ENCODE measurements at regions not wholly inside any gene's neighbourhood (a gene's known extent, or its start where the extent isn't known, plus 50 kb on each side); places are given as distances from the start of the nearest gene placed in this dataset.
"Not testable (repeated sequence)": the region's sequence is repeated elsewhere in the genome, so short reads cannot be mapped to it uniquely, and the experiment has no call there.

DNA sequence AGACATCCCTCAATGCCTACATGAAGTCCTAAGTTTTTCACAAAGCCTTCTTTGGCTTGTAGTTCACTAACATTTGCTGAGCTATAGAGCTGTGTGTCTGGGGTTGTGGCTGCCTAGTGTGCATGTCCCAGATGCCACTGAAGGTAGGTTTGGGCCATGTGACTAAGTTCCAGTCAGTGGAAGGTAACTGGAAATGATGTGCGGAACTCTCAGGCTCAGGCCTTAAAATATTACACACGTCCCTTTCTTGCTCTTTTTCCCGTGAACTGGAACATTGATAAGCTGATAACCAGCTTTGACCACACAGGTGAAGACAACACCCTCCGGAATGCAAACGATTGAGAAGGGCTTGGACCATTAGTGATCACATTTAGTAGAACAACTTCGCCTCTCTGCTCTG lies 358.1 kb downstream of the GATA3 start:
- Histone ChIP-seq H3K9me3 (ENCODE audit: control insufficient read depth, low read length) (no peaks in the 10 kb centered on the region), H3K4me1 (ENCODE audit: control insufficient read depth, insufficient read depth, low read length) (no peaks in the 10 kb centered on the region), H3K27ac (ENCODE audit: low read length) (no peak overlapping the region), H3K27me3 (ENCODE audit: control insufficient read depth, insufficient read depth) (no peaks in the 10 kb centered on the region), H3K4me3 (ENCODE audit: low read length) (no peak overlapping the region)
- ATAC-seq (no peak), DNase-seq (no peak)
- 78% methylated on average over 6 of the region's 6 CpGs for WGBS
- intact Hi-C loops (cut with DNase I): no loop called here

DNA sequence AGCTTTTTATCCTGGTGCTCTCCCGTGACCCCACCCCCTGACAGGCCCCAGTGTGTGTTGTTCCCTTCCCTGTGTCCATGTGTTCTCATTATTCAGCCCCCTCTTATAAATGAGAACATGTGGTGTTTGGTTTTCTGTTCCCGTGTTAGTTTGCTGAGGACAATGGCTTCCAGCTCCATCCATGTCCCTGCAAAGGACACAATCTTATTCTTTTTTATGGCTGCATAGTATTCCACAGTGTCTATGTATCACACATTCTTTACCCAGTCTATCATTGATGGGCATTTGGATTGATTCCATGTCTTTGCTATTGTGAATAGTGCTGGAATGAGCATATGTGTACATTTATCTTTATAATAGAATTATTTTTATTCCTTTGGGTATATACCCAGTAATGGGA lies 360.5 kb downstream of the GATA3 start:
- ATAC-seq; intact Hi-C loops (cut with DNase I); H3K4me1 ChIP-seq (ENCODE audit: control insufficient read depth, insufficient read depth, low read length): not testable (repeated sequence)

DNA sequence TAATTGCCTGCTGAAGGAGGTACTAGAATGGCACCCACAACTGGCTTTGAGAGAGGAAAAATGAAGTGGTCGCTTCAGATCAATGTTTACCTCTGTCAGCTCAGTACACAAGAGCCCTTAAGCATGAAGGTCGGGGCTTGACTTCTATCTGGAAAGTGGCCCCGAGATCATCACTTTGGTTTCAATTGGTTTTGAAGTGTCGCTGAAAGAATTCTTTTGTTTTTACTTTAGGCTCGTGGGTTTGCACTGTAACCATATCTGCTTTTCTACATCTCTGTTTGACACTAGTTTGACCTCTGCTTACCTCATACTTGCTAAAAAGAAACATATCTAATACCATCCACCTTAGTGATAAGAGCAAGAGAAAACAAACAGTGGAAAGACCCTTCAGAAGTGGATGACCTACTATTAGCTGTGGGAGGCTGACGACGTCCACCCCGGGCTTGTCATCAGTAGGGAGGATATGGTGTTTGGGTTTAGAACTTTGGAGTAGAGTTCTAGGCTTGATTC lies 361.8 kb downstream of the GATA3 start:
- H3K27ac ChIP-seq (ENCODE audit: low read length): no peak overlapping the region
- no peaks in the 10 kb centered on the region for H3K4me1 ChIP-seq (ENCODE audit: control insufficient read depth, insufficient read depth, low read length)
- intact Hi-C loops (cut with DNase I): no loop called here
- ATAC-seq (no peak), DNase-seq (no peak)
- H3K27me3 ChIP-seq (ENCODE audit: control insufficient read depth, insufficient read depth): no peaks in the 10 kb centered on the region
- 44% methylated on average over 8 of the region's 8 CpGs for WGBS
- no peak overlapping the region for H3K4me3 ChIP-seq (ENCODE audit: low read length)
- no peaks in the 10 kb centered on the region for H3K9me3 ChIP-seq (ENCODE audit: control insufficient read depth, low read length)

More for the DNA sequence above, 360.5 kb downstream of the GATA3 start:
- WGBS: 85% methylated on average over 2 of the region's 2 CpGs
- H3K27ac ChIP-seq (ENCODE audit: low read length); H3K4me3 ChIP-seq (ENCODE audit: low read length); DNase-seq; H3K27me3 ChIP-seq (ENCODE audit: control insufficient read depth, insufficient read depth); H3K9me3 ChIP-seq (ENCODE audit: control insufficient read depth, low read length): not testable (repeated sequence)

DNA sequence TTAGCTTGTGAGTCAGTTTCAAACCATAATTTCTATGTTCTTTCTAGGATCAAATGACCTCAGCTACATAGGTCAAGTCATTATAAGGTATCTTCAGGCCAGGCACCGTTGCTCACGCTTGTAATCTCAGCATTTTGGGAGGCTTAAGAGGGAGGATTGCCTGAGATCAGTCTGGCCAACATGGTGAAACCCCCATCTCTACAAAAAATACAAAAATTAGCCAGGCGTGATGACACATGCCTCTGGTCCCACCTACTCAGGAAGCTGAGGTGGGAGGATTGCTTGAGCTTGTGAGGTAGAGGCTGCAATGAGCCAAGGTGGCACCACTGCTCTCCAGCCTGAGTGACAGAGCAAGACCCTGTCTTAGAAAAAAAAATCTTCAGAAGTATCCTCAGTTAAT lies 362.3 kb downstream of the GATA3 start:
- DNase-seq: no peak
- ATAC-seq: no peak
- Histone ChIP-seq H3K27ac (ENCODE audit: low read length) (no peak overlapping the region), H3K4me1 (ENCODE audit: control insufficient read depth, insufficient read depth, low read length) (no peaks in the 10 kb centered on the region), H3K4me3 (ENCODE audit: low read length) (no peak overlapping the region), H3K27me3 (ENCODE audit: control insufficient read depth, insufficient read depth) (no peaks in the 10 kb centered on the region), H3K9me3 (ENCODE audit: control insufficient read depth, low read length) (no peaks in the 10 kb centered on the region)
- WGBS: 78% methylated on average over 3 of the region's 3 CpGs
- intact Hi-C loops (cut with DNase I): no loop called here

DNA sequence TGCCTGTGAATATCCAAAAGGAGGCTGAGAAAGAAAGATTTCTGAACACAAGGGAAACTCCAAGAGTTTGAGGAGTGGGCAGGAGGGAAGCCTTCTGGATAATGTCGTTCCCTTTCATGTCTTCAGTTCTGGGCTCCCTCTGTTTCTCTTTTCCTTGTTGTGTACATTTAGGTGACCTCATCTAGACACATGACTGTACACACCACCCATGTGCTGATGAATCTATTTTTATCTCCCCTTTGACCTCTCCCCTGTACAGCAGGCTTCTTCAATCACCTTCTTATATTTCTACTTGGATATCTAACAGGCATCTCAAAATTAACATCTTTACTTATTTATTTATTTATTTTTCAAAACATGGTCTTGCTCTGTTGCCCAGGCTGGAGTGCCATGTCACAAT lies 363.1 kb downstream of the GATA3 start:
- intact Hi-C loops (cut with DNase I): no loop called here
- no peaks in the 10 kb centered on the region for H3K27me3 ChIP-seq (ENCODE audit: control insufficient read depth, insufficient read depth)
- H3K9me3 ChIP-seq (ENCODE audit: control insufficient read depth, low read length): no peaks in the 10 kb centered on the region
- H3K4me1 ChIP-seq (ENCODE audit: control insufficient read depth, insufficient read depth, low read length): no peaks in the 10 kb centered on the region
- DNase-seq: no peak
- no peak overlapping the region for H3K4me3 ChIP-seq (ENCODE audit: low read length)
- 61% methylated on average over 1 of the region's 1 CpG for WGBS
- H3K27ac ChIP-seq (ENCODE audit: low read length): no peak overlapping the region
- no peak for ATAC-seq

DNA sequence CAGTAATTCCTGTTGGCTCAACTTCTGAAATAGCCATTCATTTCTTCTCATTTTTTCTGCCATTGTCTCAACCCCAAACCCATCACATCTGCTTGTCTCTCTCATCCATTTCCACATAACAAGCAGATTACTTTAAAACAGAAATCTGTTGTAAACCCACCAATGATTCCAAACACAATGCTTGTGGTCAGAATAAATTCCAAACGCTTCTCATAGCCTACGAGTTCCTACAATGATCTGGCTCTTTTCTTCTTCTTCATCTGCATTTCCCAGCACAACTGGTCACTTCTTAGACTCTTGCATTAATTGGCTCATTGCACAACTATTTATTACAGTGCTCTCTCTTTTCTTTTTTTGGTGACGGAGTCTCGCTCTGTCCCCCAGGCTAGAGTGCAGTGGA lies 364.1 kb downstream of the GATA3 start:
- H3K4me1 ChIP-seq (ENCODE audit: control insufficient read depth, insufficient read depth, low read length): no peaks in the 10 kb centered on the region
- intact Hi-C loops (cut with DNase I): no loop called here
- ATAC-seq: no peak
- H3K27me3 ChIP-seq (ENCODE audit: control insufficient read depth, insufficient read depth): no peaks in the 10 kb centered on the region
- no peaks in the 10 kb centered on the region for H3K9me3 ChIP-seq (ENCODE audit: control insufficient read depth, low read length)
- 90% methylated on average over 4 of the region's 4 CpGs for whole genome bisulfite sequencing
- no peak overlapping the region for H3K4me3 ChIP-seq (ENCODE audit: low read length)
- DNase-seq: no peak
- no peak overlapping the region for H3K27ac ChIP-seq (ENCODE audit: low read length)

DNA sequence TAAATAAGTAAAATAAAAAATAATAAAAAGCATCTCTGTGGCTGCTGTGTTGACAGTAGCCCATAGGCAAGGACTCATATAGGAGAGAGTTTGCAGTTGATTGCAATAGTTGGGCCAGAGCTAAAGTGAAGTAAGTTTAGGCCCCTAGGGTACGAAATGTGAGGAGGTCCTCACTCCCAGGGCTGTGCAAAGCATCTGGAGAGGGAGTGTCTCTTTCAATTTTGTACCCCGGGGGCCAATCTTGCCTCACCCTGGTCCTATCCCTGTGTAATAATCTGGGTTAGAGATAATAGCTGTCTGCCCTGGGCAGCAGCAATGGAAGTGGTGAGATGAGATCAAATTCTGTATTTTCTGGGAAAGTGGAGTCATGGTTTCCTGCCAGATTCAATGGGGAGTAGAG lies 365.7 kb downstream of the GATA3 start:
- Histone ChIP-seq H3K9me3 (ENCODE audit: control insufficient read depth, low read length) (no peaks in the 10 kb centered on the region), H3K27me3 (ENCODE audit: control insufficient read depth, insufficient read depth) (no peaks in the 10 kb centered on the region), H3K27ac (ENCODE audit: low read length) (no peak overlapping the region), H3K4me3 (ENCODE audit: low read length) (no peak overlapping the region), H3K4me1 (ENCODE audit: control insufficient read depth, insufficient read depth, low read length) (no peaks in the 10 kb centered on the region)
- 67% methylated on average over 2 of the region's 2 CpGs for WGBS
- ATAC-seq (no peak), DNase-seq (no peak)
- intact Hi-C loops (cut with DNase I): no loop called here

DNA sequence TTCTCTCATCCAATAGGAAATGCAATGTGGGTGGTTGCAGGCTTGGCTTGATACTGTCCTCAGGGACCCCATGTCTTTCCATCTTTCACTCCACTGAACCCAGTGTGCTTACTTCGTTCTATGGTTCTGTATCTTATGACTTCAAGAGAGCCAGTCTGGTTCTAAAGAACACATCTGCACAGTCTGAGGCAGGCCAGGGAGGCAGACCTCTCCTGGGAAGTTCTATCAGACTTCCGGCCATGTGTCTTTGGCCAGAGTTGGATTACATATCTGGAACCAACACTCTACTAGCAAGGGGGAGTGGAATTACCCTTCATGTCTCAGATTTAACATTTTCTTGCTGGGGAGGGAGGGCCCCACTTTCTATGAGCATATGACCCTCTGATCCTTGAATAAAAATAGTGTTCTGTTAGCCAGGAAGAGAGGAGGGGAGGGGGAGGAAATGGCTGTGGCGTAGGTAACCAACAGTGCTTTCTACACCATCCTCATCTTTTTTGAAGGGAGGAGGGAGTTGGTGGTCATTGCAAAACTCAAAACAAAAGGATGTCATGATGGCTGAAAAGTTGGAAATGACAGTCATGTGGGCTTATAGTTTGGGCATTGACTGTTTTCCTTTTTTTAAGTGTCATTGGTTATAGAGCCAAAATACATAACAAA lies 370.2 kb downstream of the GATA3 start:
- intact Hi-C loops (cut with DNase I): no loop called here
- Histone ChIP-seq H3K4me3 (ENCODE audit: low read length) (no peak overlapping the region), H3K27me3 (ENCODE audit: control insufficient read depth, insufficient read depth) (no peaks in the 10 kb centered on the region), H3K9me3 (ENCODE audit: control insufficient read depth, low read length) (no peaks in the 10 kb centered on the region), H3K4me1 (ENCODE audit: control insufficient read depth, insufficient read depth, low read length) (no peaks in the 10 kb centered on the region), H3K27ac (ENCODE audit: low read length) (no peak overlapping the region)
- WGBS: 47% methylated on average over 3 of the region's 3 CpGs
- DNase-seq (no peak), ATAC-seq (no peak)

DNA sequence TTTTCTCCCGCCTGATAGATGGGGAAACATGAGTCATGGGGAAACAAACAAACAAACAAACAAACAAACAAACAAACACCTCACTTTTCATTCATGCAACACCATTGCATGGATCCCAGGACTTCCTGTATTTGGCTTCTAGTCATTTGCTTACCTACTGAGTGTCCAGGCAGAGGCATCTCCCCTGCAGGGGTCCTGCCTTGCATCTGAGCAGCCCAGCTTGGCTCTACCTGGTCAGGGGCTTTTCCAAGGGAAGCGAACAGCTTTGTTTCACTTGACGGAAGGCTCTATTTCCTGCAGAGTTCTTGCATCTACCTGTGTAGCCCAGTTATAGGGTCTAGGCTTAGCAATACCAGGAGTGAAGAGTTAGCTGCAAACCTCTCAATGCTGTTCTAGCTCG lies 374.2 kb downstream of the GATA3 start:
- DNase-seq (no peak), ATAC-seq (no peak)
- H3K9me3 ChIP-seq (ENCODE audit: control insufficient read depth, low read length): no peaks in the 10 kb centered on the region
- no peaks in the 10 kb centered on the region for H3K27me3 ChIP-seq (ENCODE audit: control insufficient read depth, insufficient read depth)
- 79% methylated on average over 4 of the region's 4 CpGs for WGBS
- intact Hi-C loops (cut with DNase I): no loop called here
- H3K27ac ChIP-seq (ENCODE audit: low read length): no peak overlapping the region
- H3K4me3 ChIP-seq (ENCODE audit: low read length): no peak overlapping the region
- H3K4me1 ChIP-seq (ENCODE audit: control insufficient read depth, insufficient read depth, low read length): no peaks in the 10 kb centered on the region

DNA sequence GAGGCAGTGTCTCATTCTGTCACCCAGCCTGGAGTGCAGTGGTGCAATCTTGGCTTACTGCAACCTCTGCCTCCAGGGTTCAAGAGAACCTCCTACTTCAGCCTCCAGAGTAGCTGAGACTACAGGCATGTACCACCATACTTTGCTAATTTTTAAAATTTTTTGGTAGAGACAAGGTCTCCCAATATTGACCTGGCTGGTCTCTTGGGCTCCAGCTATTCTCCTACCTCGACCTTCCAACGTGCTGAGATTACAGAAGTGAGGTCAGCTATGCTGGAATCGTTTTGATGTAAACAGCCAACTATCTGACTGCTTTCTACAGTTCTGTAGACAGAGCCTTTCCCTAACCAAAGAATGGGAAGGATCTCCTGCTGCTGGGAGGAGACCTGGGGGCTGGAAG lies 375.8 kb downstream of the GATA3 start:
- Histone ChIP-seq H3K27me3 (ENCODE audit: control insufficient read depth, insufficient read depth) (no peaks in the 10 kb centered on the region), H3K4me1 (ENCODE audit: control insufficient read depth, insufficient read depth, low read length) (no peaks in the 10 kb centered on the region), H3K4me3 (ENCODE audit: low read length) (no peak overlapping the region), H3K27ac (ENCODE audit: low read length) (no peak overlapping the region), H3K9me3 (ENCODE audit: control insufficient read depth, low read length) (no peaks in the 10 kb centered on the region)
- intact Hi-C loops (cut with DNase I): no loop called here
- DNase-seq (no peak), ATAC-seq (no peak)
- 27% methylated on average over 3 of the region's 3 CpGs for WGBS

DNA sequence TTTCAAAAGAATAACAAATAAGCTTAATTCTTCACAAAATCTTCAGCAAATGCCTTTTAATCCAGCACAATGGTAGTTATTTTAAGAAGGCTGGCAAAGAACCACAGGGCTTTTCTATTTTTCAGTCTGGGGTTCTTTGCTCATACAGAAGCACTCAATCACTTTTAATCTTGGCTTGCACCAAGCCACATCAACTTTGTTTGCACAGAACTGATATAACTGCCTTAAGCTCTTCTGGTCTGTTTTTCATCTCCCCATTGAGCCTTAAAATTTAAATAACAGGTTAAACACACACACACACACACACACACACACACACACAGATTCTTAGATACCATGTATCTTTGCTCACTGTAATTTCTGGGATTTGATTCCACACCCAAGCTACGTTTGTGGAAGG lies 377.0 kb downstream of the GATA3 start:
- no peak for DNase-seq
- Histone ChIP-seq H3K9me3 (ENCODE audit: control insufficient read depth, low read length) (no peaks in the 10 kb centered on the region), H3K27ac (ENCODE audit: low read length) (no peak overlapping the region), H3K4me1 (ENCODE audit: control insufficient read depth, insufficient read depth, low read length) (no peaks in the 10 kb centered on the region), H3K27me3 (ENCODE audit: control insufficient read depth, insufficient read depth) (no peaks in the 10 kb centered on the region), H3K4me3 (ENCODE audit: low read length) (no peak overlapping the region)
- 65% methylated on average over 1 of the region's 1 CpG for WGBS
- intact Hi-C loops (cut with DNase I): no loop called here
- no peak for ATAC-seq

All from right cardiac atrium (tissue), 5 donors.